GM23248 (cell line): ENCODE measurements at regions not wholly inside any gene's neighbourhood (a gene's known extent, or its start where the extent isn't known, plus 50 kb on each side); places are given as distances from the start of the nearest gene placed in this dataset.

Source experiments
- EZH2 ChIP-seq: fragments of 200-600 bp; sonication (generic); IDR thresholded peaks from 2 replicates; pipeline ENCODE4 v1.6.1; 2018; ENCODE audit warnings: antibody characterized with exemption, mild to moderate bottlenecking; ENCODE audit not compliant: insufficient read depth, poor library complexity, severe bottlenecking
- EZH2phosphoT487 ChIP-seq: fragments of 200-600 bp; sonication (generic); IDR thresholded peaks from 2 replicates; pipeline ENCODE4 v1.6.1; 2018; ENCODE audit warnings: antibody characterized with exemption, moderate library complexity, mild to moderate bottlenecking, low read depth; ENCODE audit not compliant: insufficient read depth

- TF ChIP-seq EZH2phosphoT487 (no peak), EZH2 (no peak)
Observed at GRCh38 chr11:109747839-109748238, 325.8 kb downstream of the C11orf87 start.
